H9 (cell line): ENCODE measurements at regions not wholly inside any gene's neighbourhood (a gene's known extent, or its start where the extent isn't known, plus 50 kb on each side); places are given as distances from the start of the nearest gene placed in this dataset.

Experiments used
- DNase-seq: peaks from one replicate; pipeline ENCODE4 v3.0.0-alpha.2; 2017
- H2AFZ ChIP-seq: one replicate; pipeline ENCODE4 v1.6.1; 2013; ENCODE audit warnings: mild to moderate bottlenecking, low read length, control low read depth, moderate library complexity
- H2AK5ac ChIP-seq: 2 replicates; pipeline ENCODE4 v1.6.1; 2013; ENCODE audit warnings: low read length, control low read depth, mixed read lengths; ENCODE audit not compliant: insufficient read length
- H2BK120ac ChIP-seq: one replicate; pipeline ENCODE4 v1.6.1; 2013; ENCODE audit warnings: low read depth, mild to moderate bottlenecking, low read length, control low read depth, inconsistent platforms; ENCODE audit not compliant: poor library complexity, severe bottlenecking
- H2BK12ac ChIP-seq: 2 replicates; pipeline ENCODE4 v1.6.1; 2013; ENCODE audit warnings: low read length, control low read depth, mixed read lengths, low read depth; ENCODE audit not compliant: insufficient read length
- H2BK15ac ChIP-seq: 2 replicates; pipeline ENCODE4 v1.6.1; 2013; ENCODE audit warnings: low read depth, low read length, control low read depth
- H2BK20ac ChIP-seq: one replicate; pipeline ENCODE4 v1.6.1; 2013; ENCODE audit warnings: low read depth, mild to moderate bottlenecking, low read length, control low read depth, inconsistent platforms; ENCODE audit not compliant: poor library complexity, severe bottlenecking
- H2BK5ac ChIP-seq: 2 replicates; pipeline ENCODE4 v1.6.1; 2013; ENCODE audit warnings: low read length, control low read depth, mixed read lengths; ENCODE audit not compliant: insufficient read length
- H3K14ac ChIP-seq: 2 replicates; pipeline ENCODE4 v1.6.1; 2013; ENCODE audit warnings: low read length, control low read depth; ENCODE audit not compliant: insufficient read depth
- H3K18ac ChIP-seq: 2 replicates; pipeline ENCODE4 v1.6.1; 2013; ENCODE audit warnings: low read depth, mild to moderate bottlenecking, mixed read lengths, low read length, control low read depth; ENCODE audit not compliant: insufficient read length
- H3K23ac ChIP-seq: 2 replicates; pipeline ENCODE4 v1.6.1; 2013; ENCODE audit warnings: low read length, control low read depth, mixed read lengths, low read depth; ENCODE audit not compliant: insufficient read length
- H3K23me2 ChIP-seq: 2 replicates; pipeline ENCODE4 v1.6.1; 2013; ENCODE audit warnings: low read depth, mild to moderate bottlenecking, mixed read lengths, low read length, control low read depth; ENCODE audit not compliant: insufficient read length, poor library complexity, severe bottlenecking
- H3K27ac ChIP-seq: 2 replicates; pipeline ENCODE4 v1.5.1; 2013; ENCODE audit warnings: low read length, control low read depth, mixed read lengths, low read depth; ENCODE audit not compliant: insufficient read length
- H3K27me3 ChIP-seq: 2 replicates; pipeline ENCODE4 v1.6.1; 2013; ENCODE audit warnings: low read length, control low read depth, inconsistent platforms; ENCODE audit not compliant: insufficient read depth
- H3K4ac ChIP-seq: 2 replicates; pipeline ENCODE4 v1.6.1; 2013; ENCODE audit warnings: low read depth, mild to moderate bottlenecking, control low read depth, inconsistent platforms, low read length, moderate library complexity
- H3K4me1 ChIP-seq: 2 replicates; pipeline ENCODE4 v1.6.1; 2013; ENCODE audit warnings: low read length, control low read depth, inconsistent platforms; ENCODE audit not compliant: insufficient read depth
- H3K4me2 ChIP-seq: 2 replicates; pipeline ENCODE4 v1.6.1; 2013; ENCODE audit warnings: low read length, control low read depth, mixed read lengths; ENCODE audit not compliant: insufficient read length, insufficient read depth
- H3K56ac ChIP-seq: 2 replicates; pipeline ENCODE4 v1.6.1; 2013; ENCODE audit warnings: low read depth, mild to moderate bottlenecking, mixed read lengths, low read length, control low read depth; ENCODE audit not compliant: insufficient read length
- H3K79me1 ChIP-seq: 2 replicates; pipeline ENCODE4 v1.6.1; 2013; ENCODE audit warnings: low read depth, mild to moderate bottlenecking, moderate library complexity, low read length, control low read depth, inconsistent platforms; ENCODE audit not compliant: insufficient read depth, poor library complexity, severe bottlenecking
- H3K79me2 ChIP-seq: 2 replicates; pipeline ENCODE4 v1.6.1; 2013; ENCODE audit warnings: low read length, control low read depth, inconsistent platforms; ENCODE audit not compliant: insufficient read depth
- H3K9ac ChIP-seq: 2 replicates; pipeline ENCODE4 v1.6.1; 2013; ENCODE audit warnings: low read length, control low read depth, mixed read lengths; ENCODE audit not compliant: insufficient read length; ENCODE audit errors: extremely low read depth
- H3K9me3 ChIP-seq: one replicate; pipeline ENCODE4 v1.6.1; 2013; ENCODE audit warnings: low read depth, low read length, inconsistent platforms; ENCODE audit not compliant: control insufficient read depth
- H3T11ph ChIP-seq: one replicate; pipeline ENCODE4 v1.6.1; 2013; ENCODE audit warnings: mild to moderate bottlenecking, low read length, control low read depth, inconsistent platforms
- H4K20me1 ChIP-seq: one replicate; pipeline ENCODE4 v1.6.1; 2013; ENCODE audit not compliant: control insufficient read depth, insufficient read length, insufficient read depth
- H4K5ac ChIP-seq: 2 replicates; pipeline ENCODE4 v1.6.1; 2013; ENCODE audit warnings: low read depth, mild to moderate bottlenecking, mixed read lengths, low read length, control low read depth; ENCODE audit not compliant: insufficient read length
- H4K8ac ChIP-seq: replicated peaks from 2 replicates; pipeline ENCODE4 v1.6.1; 2013; ENCODE audit warnings: low read length, control low read depth, mixed read lengths, low read depth; ENCODE audit not compliant: insufficient read length
- H4K91ac ChIP-seq: 2 replicates; pipeline ENCODE4 v1.6.1; 2013; ENCODE audit warnings: low read depth, mild to moderate bottlenecking, moderate library complexity, mixed read lengths, low read length, control low read depth; ENCODE audit not compliant: insufficient read length
- H3K27ac Mint-ChIP-seq, 3 experiments: 2 replicates in 2 of 3; 3 replicates in 1 of 3; pipeline ENCODE4 v1.8.0; 2020 to 2021; ENCODE audit warnings: mixed read lengths in 3 of 3, mild to moderate bottlenecking in 1 of 3, moderate library complexity in 1 of 3
- H3K27me3 Mint-ChIP-seq: 2 replicates; pipeline ENCODE4 v1.8.0; 2021; ENCODE audit warnings: low read depth, mild to moderate bottlenecking, moderate library complexity, mixed read lengths
- H3K36me3 Mint-ChIP-seq, 3 experiments: 2 replicates in 2 of 3; 3 replicates in 1 of 3; pipeline ENCODE4 v1.8.0; 2020 to 2021; ENCODE audit warnings: low read depth in 3 of 3, mixed read lengths in 3 of 3; ENCODE audit not compliant: insufficient read depth in 1 of 3
- H3K4me1 Mint-ChIP-seq, 2 experiments: 2 replicates each; pipeline ENCODE4 v1.8.0; 2020; ENCODE audit warnings: mixed read lengths in 2 of 2
- H3K4me3 Mint-ChIP-seq, 2 experiments: 2 replicates in 1 of 2; 3 replicates in 1 of 2; pipeline ENCODE4 v1.8.0; 2020 to 2021; ENCODE audit warnings: mild to moderate bottlenecking in 2 of 2, mixed read lengths in 2 of 2, moderate library complexity in 1 of 2
- H3K9me3 Mint-ChIP-seq, 2 experiments: 2 replicates in 1 of 2; 3 replicates in 1 of 2; pipeline ENCODE4 v1.8.0; 2020; ENCODE audit warnings: mild to moderate bottlenecking in 2 of 2, mixed read lengths in 2 of 2, moderate library complexity in 1 of 2
- CTCF ChIP-seq: fragments of 200-600 bp; sonication (generic); conservative IDR thresholded peaks from 3 replicates; pipeline ENCODE4 v1.8.0; 2021; ENCODE audit warnings: antibody characterized with exemption, mild to moderate bottlenecking
- WGBS: extraction: QIAGEN DNeasy Blood & Tissue Kit; methylation state at CpG from one replicate; pipeline ENCODE4 v1.1.7; 2013; ENCODE audit warnings: missing lambda C conversion rate, low lambda C conversion rate, mixed read lengths; ENCODE audit not compliant: insufficient read length; ENCODE audit errors: extremely low coverage; 5-methylcytosine and 5-hydroxymethylcytosine counted together

DNA sequence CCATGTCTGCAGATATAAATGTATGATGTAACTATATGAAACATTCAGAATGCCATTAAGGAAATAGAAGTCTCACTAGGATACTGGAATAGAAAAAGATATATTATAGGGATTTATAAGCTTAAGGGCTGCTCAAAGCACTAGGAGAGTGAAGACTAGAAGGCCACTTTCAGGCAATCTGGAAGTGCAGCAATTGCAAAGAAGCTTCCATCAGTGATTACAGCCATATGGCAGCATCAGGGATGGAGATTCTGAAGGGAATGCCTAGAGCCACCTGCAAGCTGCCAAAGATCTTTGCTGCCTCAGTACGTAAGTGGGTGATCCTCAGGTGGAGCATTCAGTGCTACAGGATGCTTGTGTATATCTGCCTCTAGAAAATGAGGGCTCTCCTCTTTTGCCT is 796.2 kb upstream of the EPHA7 start:
- Histone ChIP-seq H2BK12ac (no peak overlapping the region), H4K8ac (no peak overlapping the region), H3K18ac (no peak overlapping the region), H3K9ac (no peak overlapping the region), H3K79me2 (no peaks in the 10 kb centered on the region), H3T11ph (no peak overlapping the region), H3K4me1 (no peaks in the 10 kb centered on the region), H3K79me1 (no peaks in the 10 kb centered on the region), H3K23me2 (no peaks in the 10 kb centered on the region), H3K4ac (no peak overlapping the region), H3K14ac (no peak overlapping the region), H4K91ac (no peak overlapping the region), H2AK5ac (no peak overlapping the region), H2BK120ac (no peak overlapping the region), H3K27ac (no peak overlapping the region), H2BK20ac (no peak overlapping the region), H3K9me3 (no peaks in the 10 kb centered on the region), H3K56ac (no peak overlapping the region), H3K27me3 (no peaks in the 10 kb centered on the region), H4K5ac (no peak overlapping the region), H3K4me2 (no peak overlapping the region), H3K23ac (no peak overlapping the region), H2AFZ (no peak overlapping the region), H2BK15ac (no peak overlapping the region), H2BK5ac (no peak overlapping the region), H4K20me1 (no peaks in the 10 kb centered on the region)
- Mint-ChIP-seq H3K27me3 (no peaks in the 10 kb centered on the region), H3K27ac (no peak overlapping the region), H3K4me3 (no peak overlapping the region), H3K4me1 (peaks cover 6% of the 10 kb centered on the region in 2 experiments), H3K9me3 (peaks cover 0 to 2% of the 10 kb centered on the region in 2 experiments; a peak in 1 of 5 replicates), H3K36me3 (peaks cover 0 to 3% (median 0%) of the 10 kb centered on the region in 3 experiments; a peak in 1 of 7 replicates)
- DNase-seq = no peak
- TF ChIP-seq CTCF = no peak
- WGBS = no CpG with 5 or more reads among the region's 1 CpG
